Lower lobe of right lung (tissue), 2 donors: ENCODE measurements at regions not wholly inside any gene's neighbourhood (a gene's known extent, or its start where the extent isn't known, plus 50 kb on each side); places are given as distances from the start of the nearest gene placed in this dataset.

Experiments
- ATAC-seq, 2 donors: fragments of 200-7000 bp; cut with Tn5 transposase; one replicate each; pipeline ENCODE4 v1.9.1; 2020 to 2022; ENCODE audit warnings: mild to moderate bottlenecking in 2 of 2, moderate library complexity in 2 of 2
- DNase-seq: peaks from one replicate; pipeline ENCODE4 v3.0.0-alpha.2; 2020
- H3K27ac ChIP-seq: fragments of 200-600 bp; one replicate; pipeline ENCODE4 v1.8.0; 2022
- H3K27me3 ChIP-seq: fragments of 200-600 bp; one replicate; pipeline ENCODE4 v1.8.0; 2022; ENCODE audit warnings: low read depth
- H3K36me3 ChIP-seq: fragments of 200-600 bp; one replicate; pipeline ENCODE4 v1.8.0; 2022; ENCODE audit warnings: mild to moderate bottlenecking
- H3K4me1 ChIP-seq: fragments of 200-600 bp; one replicate; pipeline ENCODE4 v1.8.0; 2022
- H3K4me3 ChIP-seq: fragments of 200-600 bp; one replicate; pipeline ENCODE4 v1.8.0; 2022; ENCODE audit warnings: mild to moderate bottlenecking
- H3K9me3 ChIP-seq: fragments of 200-600 bp; one replicate; pipeline ENCODE4 v1.8.0; 2022
- CTCF ChIP-seq: fragments of 200-600 bp; IDR thresholded peaks from one replicate; pipeline ENCODE4 v1.8.0; 2022; ENCODE audit warnings: antibody characterized with exemption, mild to moderate bottlenecking
- intact Hi-C: fragments of 100-400 bp; cut with DNase I; formaldehyde crosslinking; loops from one replicate; pipeline ENCODE4 v1.11.0; 2022
- donor health status: DM: no; HTN: yes; CAD: no; lungs with severe emphysema.

GRCh38 chr13:76378767-76379166 lies 507.4 kb downstream of the KCTD12 start:
- TF ChIP-seq CTCF: no peak
- H3K9me3 ChIP-seq: no peaks in the 10 kb centered on the region
- H3K36me3 ChIP-seq: no peaks in the 10 kb centered on the region
- DNase-seq: no peak
- no peak for ATAC-seq
- peaks cover 8% of the 10 kb centered on the region for H3K4me1 ChIP-seq
- intact Hi-C loops: no loop called here
- H3K4me3 ChIP-seq: no peak overlapping the region
- no peak overlapping the region for H3K27ac ChIP-seq
- no peaks in the 10 kb centered on the region for H3K27me3 ChIP-seq

- DNase-seq (no peak), ATAC-seq (no peak)
- no peak for TF ChIP-seq CTCF
- intact Hi-C loops: no loop called here
- H3K27ac ChIP-seq: no peak overlapping the region
- no peaks in the 10 kb centered on the region for H3K27me3 ChIP-seq
- no peaks in the 10 kb centered on the region for H3K9me3 ChIP-seq
- H3K4me1 ChIP-seq: no peaks in the 10 kb centered on the region
- no peak overlapping the region for H3K4me3 ChIP-seq
- no peaks in the 10 kb centered on the region for H3K36me3 ChIP-seq
Measured at GRCh38 chr13:76363682-76364289, 522.4 kb downstream of the KCTD12 start.

- Histone ChIP-seq H3K4me1 (no peaks in the 10 kb centered on the region), H3K27ac (no peak overlapping the region), H3K4me3 (no peak overlapping the region), H3K27me3 (no peaks in the 10 kb centered on the region), H3K36me3 (no peaks in the 10 kb centered on the region), H3K9me3 (no peaks in the 10 kb centered on the region)
- no peak for ATAC-seq
- TF ChIP-seq CTCF: no peak
- DNase-seq: no peak
- intact Hi-C loops: no loop called here
Measured at GRCh38 chr13:76361868-76362267, 524.3 kb downstream of the KCTD12 start.

GRCh38 chr13:76351541-76352229 lies 534.5 kb downstream of the KCTD12 start:
- Histone ChIP-seq H3K27ac (no peak overlapping the region), H3K36me3 (no peaks in the 10 kb centered on the region), H3K9me3 (no peaks in the 10 kb centered on the region), H3K4me3 (no peak overlapping the region), H3K27me3 (no peaks in the 10 kb centered on the region), H3K4me1 (no peaks in the 10 kb centered on the region)
- ATAC-seq (no peak), DNase-seq (no peak)
- TF ChIP-seq CTCF: no peak
- intact Hi-C loops: no loop called here

- TF ChIP-seq CTCF: no peak
- Histone ChIP-seq H3K4me3 (no peak overlapping the region), H3K9me3 (no peaks in the 10 kb centered on the region), H3K4me1 (no peaks in the 10 kb centered on the region), H3K36me3 (no peaks in the 10 kb centered on the region), H3K27me3 (no peaks in the 10 kb centered on the region), H3K27ac (no peak overlapping the region)
- ATAC-seq: peak in 1 of 2 donors; percentile 95
- intact Hi-C loops: no loop called here
- DNase-seq: peak; percentile 47
Measured at GRCh38 chr13:76350399-76350798, 535.8 kb downstream of the KCTD12 start.
